WERI-Rb-1 (cell line): ENCODE measurements at regions not wholly inside any gene's neighbourhood (a gene's known extent, or its start where the extent isn't known, plus 50 kb on each side); places are given as distances from the start of the nearest gene placed in this dataset.

ENCODE experiments used
- DNase-seq: peaks from one replicate; pipeline ENCODE4 v3.0.0-alpha.2; 2020
- H3K27ac ChIP-seq: fragments of 250-450 bp; sonication (Bioruptor Pico); 2 replicates; pipeline ENCODE4 v1.5.1; 2020; ENCODE audit warnings: mild to moderate bottlenecking, moderate library complexity
- H3K27me3 ChIP-seq: fragments of 250-450 bp; sonication (Bioruptor Pico); 2 replicates; pipeline ENCODE4 v1.5.1; 2021; ENCODE audit warnings: mild to moderate bottlenecking, low read depth, moderate library complexity; ENCODE audit not compliant: insufficient read depth, severe bottlenecking
- H3K36me3 ChIP-seq: fragments of 250-450 bp; sonication (Bioruptor Pico); 2 replicates; pipeline ENCODE4 v1.5.1; 2020; ENCODE audit warnings: mild to moderate bottlenecking, moderate library complexity
- H3K4me3 ChIP-seq: 2 replicates; pipeline ENCODE4 v1.5.1; 2011; ENCODE audit warnings: low read depth, mild to moderate bottlenecking, control low read depth, low read length
- H3K9me3 ChIP-seq: fragments of 250-450 bp; sonication (Bioruptor Pico); 2 replicates; pipeline ENCODE4 v1.5.1; 2021; ENCODE audit warnings: mild to moderate bottlenecking, moderate library complexity; ENCODE audit not compliant: severe bottlenecking
- CTCF ChIP-seq: IDR thresholded peaks from 2 replicates; pipeline ENCODE4 v1.5.1; 2011; ENCODE audit warnings: low read depth, mild to moderate bottlenecking, control low read depth, inconsistent platforms, low read length

- no peaks in the 10 kb centered on the region for H3K27me3 ChIP-seq
- no peak for TF ChIP-seq CTCF
- no peak overlapping the region for H3K27ac ChIP-seq
- H3K4me3 ChIP-seq: no peak overlapping the region
- peaks cover 5% of the 10 kb centered on the region for H3K9me3 ChIP-seq
- H3K36me3 ChIP-seq: no peaks in the 10 kb centered on the region
- no peak for DNase-seq
Measured at GRCh38 chr18:77635451-77635850, 385.8 kb downstream of the GALR1 start.

GRCh38 chr18:77635858-77636257, 386.2 kb downstream of the GALR1 start:
- no peak for DNase-seq
- Histone ChIP-seq H3K4me3 (no peak overlapping the region), H3K27me3 (no peaks in the 10 kb centered on the region), H3K9me3 (peaks cover 5% of the 10 kb centered on the region), H3K36me3 (no peaks in the 10 kb centered on the region), H3K27ac (no peak overlapping the region)
- TF ChIP-seq CTCF: no peak

- no peak for DNase-seq
- Histone ChIP-seq H3K4me3 (no peak overlapping the region), H3K36me3 (no peaks in the 10 kb centered on the region), H3K9me3 (no peaks in the 10 kb centered on the region), H3K27me3 (no peaks in the 10 kb centered on the region), H3K27ac (no peak overlapping the region)
- no peak for TF ChIP-seq CTCF
Measured at GRCh38 chr18:77645170-77645872, 395.7 kb downstream of the GALR1 start.

- Histone ChIP-seq H3K36me3 (no peaks in the 10 kb centered on the region), H3K27ac (no peak overlapping the region), H3K27me3 (no peaks in the 10 kb centered on the region), H3K9me3 (no peaks in the 10 kb centered on the region), H3K4me3 (no peak overlapping the region)
- peak; percentile 51 for TF ChIP-seq CTCF
- peak; percentile 46 for DNase-seq
Measured at GRCh38 chr18:77647472-77647871, 397.8 kb downstream of the GALR1 start.

GRCh38 chr18:77648411-77648810, 398.8 kb downstream of the GALR1 start:
- Histone ChIP-seq H3K27me3 (no peaks in the 10 kb centered on the region), H3K36me3 (no peaks in the 10 kb centered on the region), H3K4me3 (no peak overlapping the region), H3K27ac (no peak overlapping the region), H3K9me3 (no peaks in the 10 kb centered on the region)
- DNase-seq: no peak
- TF ChIP-seq CTCF: no peak
